H1 (cell line): ENCODE measurements at regions not wholly inside any gene's neighbourhood (a gene's known extent, or its start where the extent isn't known, plus 50 kb on each side); places are given as distances from the start of the nearest gene placed in this dataset.
A peak's percentile ranks its signal among the peaks of the same experiment; 100 is the strongest.

ENCODE experiments used
- CEBPB ChIP-seq: IDR thresholded peaks from 2 replicates; pipeline ENCODE4 v1.6.1; 2012; ENCODE audit warnings: low read depth, low read length
- KDM4A ChIP-seq: IDR thresholded peaks from one replicate; pipeline ENCODE4 v1.7.1; 2012; ENCODE audit warnings: low read depth, mild to moderate bottlenecking, moderate library complexity, low read length, inconsistent platforms; ENCODE audit not compliant: severe bottlenecking
- TF ChIP-seq, protein P1 (sequence below): fragments of 300-600 bp; sonication (generic); IDR thresholded peaks from 2 replicates; pipeline ENCODE4 v1.7.1; 2012; ENCODE audit warnings: low read length, moderate library complexity, mild to moderate bottlenecking, inconsistent platforms; ENCODE audit not compliant: insufficient replicate concordance

DNA sequence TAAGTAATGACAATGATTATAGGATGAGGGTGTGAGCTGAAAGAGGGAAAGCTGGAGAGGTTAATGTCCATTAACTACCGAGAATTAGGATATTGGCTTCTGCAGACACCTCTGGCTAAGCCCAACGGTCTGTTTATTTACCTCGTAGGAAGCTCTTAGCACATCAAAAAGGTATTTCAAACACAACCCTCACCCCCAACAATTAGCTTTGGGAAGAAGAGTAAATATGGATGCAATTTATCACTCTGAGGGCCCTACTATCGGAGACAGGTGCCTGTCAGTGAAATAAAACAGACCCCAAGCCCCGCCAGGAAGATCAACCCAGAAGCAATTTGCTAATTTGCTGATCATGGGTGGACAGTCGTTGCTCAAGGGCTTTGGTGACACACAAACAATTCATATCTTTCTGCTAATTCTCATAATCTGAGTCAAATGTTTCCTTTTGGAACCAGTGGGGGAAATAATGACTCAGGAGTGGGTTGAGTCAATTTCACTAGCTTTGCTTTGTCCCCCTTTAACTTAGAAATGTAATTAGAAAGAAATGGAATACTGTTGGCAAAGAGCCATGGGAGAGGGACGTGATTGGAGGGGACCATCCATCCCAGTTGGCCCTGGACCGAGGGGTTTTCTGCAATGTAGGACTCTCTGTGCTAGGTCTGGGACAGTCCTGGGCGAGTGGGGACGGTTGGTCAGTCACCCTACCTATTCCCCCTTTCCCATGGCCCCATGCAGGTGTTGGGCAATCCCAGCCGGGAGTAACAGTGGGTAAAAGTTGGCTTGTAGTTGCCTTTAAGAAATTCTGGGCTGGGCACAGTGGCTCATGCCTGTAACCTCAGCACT is 99.1 kb upstream of the MED13L start (continued):
- TF ChIP-seq, protein P1, sequence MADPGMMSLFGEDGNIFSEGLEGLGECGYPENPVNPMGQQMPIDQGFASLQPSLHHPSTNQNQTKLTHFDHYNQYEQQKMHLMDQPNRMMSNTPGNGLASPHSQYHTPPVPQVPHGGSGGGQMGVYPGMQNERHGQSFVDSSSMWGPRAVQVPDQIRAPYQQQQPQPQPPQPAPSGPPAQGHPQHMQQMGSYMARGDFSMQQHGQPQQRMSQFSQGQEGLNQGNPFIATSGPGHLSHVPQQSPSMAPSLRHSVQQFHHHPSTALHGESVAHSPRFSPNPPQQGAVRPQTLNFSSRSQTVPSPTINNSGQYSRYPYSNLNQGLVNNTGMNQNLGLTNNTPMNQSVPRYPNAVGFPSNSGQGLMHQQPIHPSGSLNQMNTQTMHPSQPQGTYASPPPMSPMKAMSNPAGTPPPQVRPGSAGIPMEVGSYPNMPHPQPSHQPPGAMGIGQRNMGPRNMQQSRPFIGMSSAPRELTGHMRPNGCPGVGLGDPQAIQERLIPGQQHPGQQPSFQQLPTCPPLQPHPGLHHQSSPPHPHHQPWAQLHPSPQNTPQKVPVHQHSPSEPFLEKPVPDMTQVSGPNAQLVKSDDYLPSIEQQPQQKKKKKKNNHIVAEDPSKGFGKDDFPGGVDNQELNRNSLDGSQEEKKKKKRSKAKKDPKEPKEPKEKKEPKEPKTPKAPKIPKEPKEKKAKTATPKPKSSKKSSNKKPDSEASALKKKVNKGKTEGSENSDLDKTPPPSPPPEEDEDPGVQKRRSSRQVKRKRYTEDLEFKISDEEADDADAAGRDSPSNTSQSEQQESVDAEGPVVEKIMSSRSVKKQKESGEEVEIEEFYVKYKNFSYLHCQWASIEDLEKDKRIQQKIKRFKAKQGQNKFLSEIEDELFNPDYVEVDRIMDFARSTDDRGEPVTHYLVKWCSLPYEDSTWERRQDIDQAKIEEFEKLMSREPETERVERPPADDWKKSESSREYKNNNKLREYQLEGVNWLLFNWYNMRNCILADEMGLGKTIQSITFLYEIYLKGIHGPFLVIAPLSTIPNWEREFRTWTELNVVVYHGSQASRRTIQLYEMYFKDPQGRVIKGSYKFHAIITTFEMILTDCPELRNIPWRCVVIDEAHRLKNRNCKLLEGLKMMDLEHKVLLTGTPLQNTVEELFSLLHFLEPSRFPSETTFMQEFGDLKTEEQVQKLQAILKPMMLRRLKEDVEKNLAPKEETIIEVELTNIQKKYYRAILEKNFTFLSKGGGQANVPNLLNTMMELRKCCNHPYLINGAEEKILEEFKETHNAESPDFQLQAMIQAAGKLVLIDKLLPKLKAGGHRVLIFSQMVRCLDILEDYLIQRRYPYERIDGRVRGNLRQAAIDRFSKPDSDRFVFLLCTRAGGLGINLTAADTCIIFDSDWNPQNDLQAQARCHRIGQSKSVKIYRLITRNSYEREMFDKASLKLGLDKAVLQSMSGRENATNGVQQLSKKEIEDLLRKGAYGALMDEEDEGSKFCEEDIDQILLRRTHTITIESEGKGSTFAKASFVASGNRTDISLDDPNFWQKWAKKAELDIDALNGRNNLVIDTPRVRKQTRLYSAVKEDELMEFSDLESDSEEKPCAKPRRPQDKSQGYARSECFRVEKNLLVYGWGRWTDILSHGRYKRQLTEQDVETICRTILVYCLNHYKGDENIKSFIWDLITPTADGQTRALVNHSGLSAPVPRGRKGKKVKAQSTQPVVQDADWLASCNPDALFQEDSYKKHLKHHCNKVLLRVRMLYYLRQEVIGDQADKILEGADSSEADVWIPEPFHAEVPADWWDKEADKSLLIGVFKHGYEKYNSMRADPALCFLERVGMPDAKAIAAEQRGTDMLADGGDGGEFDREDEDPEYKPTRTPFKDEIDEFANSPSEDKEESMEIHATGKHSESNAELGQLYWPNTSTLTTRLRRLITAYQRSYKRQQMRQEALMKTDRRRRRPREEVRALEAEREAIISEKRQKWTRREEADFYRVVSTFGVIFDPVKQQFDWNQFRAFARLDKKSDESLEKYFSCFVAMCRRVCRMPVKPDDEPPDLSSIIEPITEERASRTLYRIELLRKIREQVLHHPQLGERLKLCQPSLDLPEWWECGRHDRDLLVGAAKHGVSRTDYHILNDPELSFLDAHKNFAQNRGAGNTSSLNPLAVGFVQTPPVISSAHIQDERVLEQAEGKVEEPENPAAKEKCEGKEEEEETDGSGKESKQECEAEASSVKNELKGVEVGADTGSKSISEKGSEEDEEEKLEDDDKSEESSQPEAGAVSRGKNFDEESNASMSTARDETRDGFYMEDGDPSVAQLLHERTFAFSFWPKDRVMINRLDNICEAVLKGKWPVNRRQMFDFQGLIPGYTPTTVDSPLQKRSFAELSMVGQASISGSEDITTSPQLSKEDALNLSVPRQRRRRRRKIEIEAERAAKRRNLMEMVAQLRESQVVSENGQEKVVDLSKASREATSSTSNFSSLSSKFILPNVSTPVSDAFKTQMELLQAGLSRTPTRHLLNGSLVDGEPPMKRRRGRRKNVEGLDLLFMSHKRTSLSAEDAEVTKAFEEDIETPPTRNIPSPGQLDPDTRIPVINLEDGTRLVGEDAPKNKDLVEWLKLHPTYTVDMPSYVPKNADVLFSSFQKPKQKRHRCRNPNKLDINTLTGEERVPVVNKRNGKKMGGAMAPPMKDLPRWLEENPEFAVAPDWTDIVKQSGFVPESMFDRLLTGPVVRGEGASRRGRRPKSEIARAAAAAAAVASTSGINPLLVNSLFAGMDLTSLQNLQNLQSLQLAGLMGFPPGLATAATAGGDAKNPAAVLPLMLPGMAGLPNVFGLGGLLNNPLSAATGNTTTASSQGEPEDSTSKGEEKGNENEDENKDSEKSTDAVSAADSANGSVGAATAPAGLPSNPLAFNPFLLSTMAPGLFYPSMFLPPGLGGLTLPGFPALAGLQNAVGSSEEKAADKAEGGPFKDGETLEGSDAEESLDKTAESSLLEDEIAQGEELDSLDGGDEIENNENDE, result no peak
- no peak for TF ChIP-seq KDM4A
- peak; percentile 42; the same call in 1 of the 2 replicates for TF ChIP-seq CEBPB
